Omental fat pad (tissue), 3 donors: ENCODE measurements at regions not wholly inside any gene's neighbourhood (a gene's known extent, or its start where the extent isn't known, plus 50 kb on each side); places are given as distances from the start of the nearest gene placed in this dataset.

ENCODE experiments used
- ATAC-seq: fragments of 150-250 bp; one replicate; pipeline ENCODE4 v1.9.1; 2016; ENCODE audit warnings: mild to moderate bottlenecking, moderate library complexity; ENCODE audit not compliant: low FRiP score
- DNase-seq: peaks from one replicate; pipeline ENCODE4 v3.0.0-alpha.2; 2019; ENCODE audit warnings: low spot score
- TF ChIP-seq, protein P1 (sequence below), 3 donors: fragments of 450-650 bp; IDR thresholded peaks; one replicate each; pipeline ENCODE4 v1.5.1; 2016 to 2017; ENCODE audit warnings: antibody characterized with exemption in 3 of 3, mild to moderate bottlenecking in 3 of 3, moderate library complexity in 2 of 3

DNA sequence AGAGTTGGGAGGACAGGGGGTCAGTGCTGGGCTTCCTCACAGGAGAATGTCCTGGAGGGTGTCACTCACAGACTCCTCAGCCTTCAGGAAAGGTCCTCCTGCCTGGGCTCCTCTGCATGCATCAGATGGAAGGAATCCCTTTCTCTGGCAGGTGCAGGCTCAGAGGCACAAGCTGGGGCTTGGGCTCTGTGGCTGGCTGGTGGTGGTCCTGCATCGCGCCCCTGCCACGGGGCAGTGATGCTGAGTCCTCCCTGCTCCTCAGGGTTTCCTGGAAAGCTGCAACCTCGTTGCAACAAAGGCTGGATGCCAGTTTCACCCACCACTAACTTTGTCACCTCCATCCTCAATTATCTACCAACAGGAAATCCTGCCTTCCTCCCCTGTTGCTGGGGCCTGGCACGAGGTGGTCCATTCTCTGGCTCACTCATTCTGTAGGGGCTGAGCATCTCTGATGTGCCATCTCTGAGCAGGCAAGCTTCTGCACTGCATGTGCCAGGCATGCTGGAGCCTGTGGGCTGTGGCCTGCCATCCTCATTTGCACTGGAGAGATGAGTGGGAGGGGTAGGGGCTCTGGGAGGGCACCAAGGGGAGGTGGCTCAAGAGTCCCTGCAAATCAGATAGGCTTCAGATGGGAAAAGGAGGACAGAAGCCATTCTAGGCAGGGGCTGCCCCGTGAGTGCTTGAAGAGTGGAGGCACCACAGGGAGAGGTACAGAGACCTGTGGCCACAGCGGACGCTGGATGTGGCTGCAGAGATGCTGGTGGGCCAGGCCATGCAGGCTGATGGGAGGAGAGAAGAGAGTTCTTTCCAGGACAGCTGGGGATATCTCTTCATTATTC is 272.6 kb upstream of the HS6ST1 start:
- DNase-seq: no peak
- ATAC-seq: no peak

DNA sequence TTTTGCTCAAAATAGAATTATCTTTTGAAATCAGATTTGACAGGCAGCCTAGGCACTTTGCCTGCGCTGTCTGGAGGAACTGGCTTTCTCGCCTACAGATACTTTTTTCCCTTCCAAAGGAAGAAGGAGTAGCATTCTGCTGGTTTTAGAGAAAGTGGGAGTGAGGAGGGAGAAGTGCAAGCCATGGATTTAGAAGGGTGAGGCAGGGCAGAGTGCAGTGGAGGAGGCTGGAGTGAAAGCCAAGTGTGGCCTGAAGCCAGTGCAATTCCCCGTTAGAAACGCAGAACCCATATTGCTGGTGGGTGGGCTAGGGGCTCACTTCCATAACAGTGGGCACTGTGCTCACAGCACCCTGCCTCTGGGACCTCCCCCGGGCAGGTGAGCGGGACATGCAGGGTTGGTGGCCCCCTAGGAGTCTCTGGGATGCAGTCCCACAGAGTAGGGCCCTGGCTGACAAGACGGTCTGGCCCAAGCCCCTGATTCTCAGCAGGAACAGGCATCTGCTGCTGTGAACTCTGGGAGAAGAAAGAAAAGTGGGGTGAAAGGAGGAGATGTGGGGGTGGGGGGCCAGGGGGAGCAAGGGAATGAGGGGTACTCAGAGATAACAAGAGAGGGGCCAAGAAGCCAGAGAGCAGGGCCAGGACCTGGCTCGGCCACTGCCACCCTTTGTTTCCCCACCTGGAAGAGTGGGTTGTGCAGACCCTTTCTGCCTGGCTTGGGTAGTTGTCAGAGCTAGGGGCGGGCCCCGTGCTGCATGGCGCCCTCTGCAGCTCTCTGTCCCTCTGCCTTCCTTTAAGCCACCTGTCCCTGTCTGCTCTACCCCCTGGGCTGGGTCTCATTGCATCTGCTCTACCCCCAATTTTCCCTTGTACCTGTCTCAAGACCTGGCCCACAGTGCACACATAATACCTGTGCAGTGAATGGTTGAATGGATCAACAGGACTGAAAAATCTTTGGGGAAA is 273.5 kb upstream of the HS6ST1 start:
- ATAC-seq: no peak
- no peak for DNase-seq

More for the DNA sequence above, 272.6 kb upstream of the HS6ST1 start:
- TF ChIP-seq, protein P1, sequence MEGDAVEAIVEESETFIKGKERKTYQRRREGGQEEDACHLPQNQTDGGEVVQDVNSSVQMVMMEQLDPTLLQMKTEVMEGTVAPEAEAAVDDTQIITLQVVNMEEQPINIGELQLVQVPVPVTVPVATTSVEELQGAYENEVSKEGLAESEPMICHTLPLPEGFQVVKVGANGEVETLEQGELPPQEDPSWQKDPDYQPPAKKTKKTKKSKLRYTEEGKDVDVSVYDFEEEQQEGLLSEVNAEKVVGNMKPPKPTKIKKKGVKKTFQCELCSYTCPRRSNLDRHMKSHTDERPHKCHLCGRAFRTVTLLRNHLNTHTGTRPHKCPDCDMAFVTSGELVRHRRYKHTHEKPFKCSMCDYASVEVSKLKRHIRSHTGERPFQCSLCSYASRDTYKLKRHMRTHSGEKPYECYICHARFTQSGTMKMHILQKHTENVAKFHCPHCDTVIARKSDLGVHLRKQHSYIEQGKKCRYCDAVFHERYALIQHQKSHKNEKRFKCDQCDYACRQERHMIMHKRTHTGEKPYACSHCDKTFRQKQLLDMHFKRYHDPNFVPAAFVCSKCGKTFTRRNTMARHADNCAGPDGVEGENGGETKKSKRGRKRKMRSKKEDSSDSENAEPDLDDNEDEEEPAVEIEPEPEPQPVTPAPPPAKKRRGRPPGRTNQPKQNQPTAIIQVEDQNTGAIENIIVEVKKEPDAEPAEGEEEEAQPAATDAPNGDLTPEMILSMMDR (IDR thresholded peaks at IDR 0.05): no peak

DNA sequence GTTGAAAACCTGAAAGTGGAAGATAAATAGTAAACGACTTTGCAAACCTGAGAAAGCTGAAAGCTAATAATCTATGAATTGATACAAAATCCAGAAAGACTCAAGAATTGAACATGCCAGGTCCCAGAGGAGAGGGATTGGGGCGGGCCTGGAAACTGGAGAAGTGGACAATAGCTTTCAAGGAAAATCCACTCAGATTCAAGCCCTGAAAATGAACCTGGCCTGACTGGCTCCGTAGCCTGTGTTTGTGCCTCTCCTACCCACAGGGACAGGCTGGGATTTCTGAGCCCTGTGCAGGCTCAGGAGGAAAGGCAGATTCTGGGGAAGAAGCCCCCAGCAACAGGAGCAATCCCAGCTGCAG is 274.8 kb upstream of the HS6ST1 start:
- TF ChIP-seq, protein P1 (IDR thresholded peaks at IDR 0.05): no peak
- DNase-seq: no peak
- ATAC-seq: no peak

More for the DNA sequence above, 273.5 kb upstream of the HS6ST1 start:
- TF ChIP-seq, protein P1 (IDR thresholded peaks at IDR 0.05): no peak

DNA sequence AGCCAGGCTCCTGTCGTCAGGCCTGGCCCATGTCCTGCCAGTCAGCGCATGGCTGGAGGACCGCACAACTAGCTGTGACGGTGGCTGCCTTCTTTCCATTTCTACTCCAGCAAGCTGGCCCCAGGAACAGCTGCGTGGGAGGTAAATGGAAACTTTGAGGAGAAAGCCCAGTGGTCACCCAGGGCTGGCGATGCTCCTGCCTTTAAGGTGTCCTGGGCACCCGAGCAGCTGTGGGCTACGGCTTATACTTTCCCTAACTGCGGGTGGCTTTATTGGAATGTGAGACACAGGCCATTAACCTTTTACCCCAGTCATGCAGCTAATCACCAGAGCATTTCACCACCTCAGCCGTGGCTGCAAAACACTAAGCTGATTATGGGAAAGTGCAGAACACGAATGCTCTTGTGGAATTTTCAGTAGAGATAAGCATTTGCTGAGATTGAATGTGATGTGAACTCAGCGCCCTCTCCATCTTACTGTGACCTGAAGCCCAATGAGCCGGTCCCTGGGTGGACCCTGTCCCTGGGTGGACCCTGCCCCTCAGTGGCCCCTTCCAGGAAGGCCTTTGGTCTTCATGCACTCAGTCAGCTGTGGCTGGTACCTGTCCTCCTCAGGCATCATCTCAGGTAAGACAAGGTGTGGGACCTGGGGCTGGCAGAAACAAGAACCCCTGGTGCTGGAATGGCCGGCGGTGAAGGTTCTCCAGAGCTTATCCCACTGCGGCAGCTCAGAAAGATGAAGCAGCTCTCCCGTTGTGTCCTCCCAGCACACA is 275.4 kb upstream of the HS6ST1 start:
- no peak for DNase-seq

DNA sequence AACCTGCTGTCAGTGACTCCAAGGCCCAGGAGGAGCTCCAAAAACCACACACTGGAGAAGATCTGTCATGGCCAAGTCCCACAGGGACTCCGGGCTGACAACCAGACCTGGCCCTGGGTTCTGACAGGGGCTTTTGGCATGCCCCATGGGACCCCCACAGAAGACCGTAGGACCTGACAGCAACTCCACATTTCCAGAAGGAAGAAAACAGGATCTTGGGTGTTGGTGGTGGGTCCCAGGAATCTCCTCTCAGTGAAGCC is 275.9 kb upstream of the HS6ST1 start:
- DNase-seq (no peak), ATAC-seq (no peak)
- TF ChIP-seq, protein P1 (IDR thresholded peaks at IDR 0.05): no peak

More for the DNA sequence above, 275.4 kb upstream of the HS6ST1 start:
- TF ChIP-seq, protein P1 (IDR thresholded peaks at IDR 0.05): no peak
- ATAC-seq: no peak

DNA sequence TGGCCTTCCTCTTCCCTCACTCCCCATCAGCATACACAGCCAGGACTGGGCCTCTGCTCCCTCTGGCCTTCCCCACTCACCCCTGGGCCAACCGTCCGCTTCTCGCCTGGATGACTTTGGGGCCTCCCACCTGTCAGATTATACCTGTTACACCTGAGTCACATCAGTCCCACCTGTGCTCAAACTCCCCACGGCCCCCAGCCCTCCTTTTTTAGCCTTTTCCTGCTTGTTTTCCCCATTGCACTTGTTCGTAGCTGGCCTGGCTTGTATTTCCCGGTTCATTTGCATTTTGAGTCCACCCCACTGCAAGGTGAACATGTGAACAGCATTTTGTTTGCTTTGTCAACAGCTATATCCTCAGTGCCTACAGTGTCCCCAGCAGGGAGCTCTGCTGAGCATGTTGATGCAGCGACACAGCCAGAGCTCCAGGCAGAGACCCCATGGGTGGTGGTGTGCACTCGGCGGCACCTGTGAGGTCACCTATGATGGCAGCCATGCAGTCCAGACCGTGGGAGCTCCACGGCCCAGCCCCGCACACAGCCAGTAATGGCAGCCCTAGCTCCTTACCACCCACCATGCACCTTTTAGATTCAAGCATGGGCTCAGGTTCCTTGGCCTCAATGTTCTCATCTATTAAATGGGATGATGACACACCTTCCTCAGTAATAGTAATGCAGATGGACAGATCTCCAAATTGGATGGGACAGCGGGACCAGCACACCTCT is 276.4 kb upstream of the HS6ST1 start:
- TF ChIP-seq, protein P1 (IDR thresholded peaks at IDR 0.05): no peak
- no peak for DNase-seq
- ATAC-seq: no peak
